ENCODE measurements at regions not wholly inside any gene's neighbourhood (a gene's known extent, or its start where the extent isn't known, plus 50 kb on each side); places are given as distances from the start of the nearest gene placed in this dataset.
A peak's percentile ranks its signal among the peaks of the same experiment; 100 is the strongest.
"Not testable (repeated sequence)": the region's sequence is repeated elsewhere in the genome, so short reads cannot be mapped to it uniquely, and the experiment has no call there.

- no peaks in the 10 kb centered on the region for H3K9me3 Mint-ChIP-seq
- peak; percentile 24 to 46 for ATAC-seq
- no peak overlapping the region for H3K27ac Mint-ChIP-seq
- no peak for DNase-seq (ENCODE audit: low spot score in 2 of 2)
- H3K36me3 Mint-ChIP-seq, result no peaks in the 10 kb centered on the region
Observed at GRCh38 chr6:47180633-47181032, 129.1 kb downstream of the TNFRSF21 start.

- ATAC-seq (no peak), DNase-seq (ENCODE audit: low spot score in 2 of 2) (no peak)
- no peak overlapping the region for H3K27ac Mint-ChIP-seq
- no peaks in the 10 kb centered on the region for H3K36me3 Mint-ChIP-seq
- no peaks in the 10 kb centered on the region for H3K9me3 Mint-ChIP-seq
Observed at GRCh38 chr6:47179286-47179685, 130.4 kb downstream of the TNFRSF21 start.

- DNase-seq (ENCODE audit: low spot score in 2 of 2) (no peak), ATAC-seq (no peak)
- Mint-ChIP-seq H3K36me3 (no peaks in the 10 kb centered on the region), H3K9me3 (no peaks in the 10 kb centered on the region), H3K27ac (no peak overlapping the region)
Observed at GRCh38 chr6:47175656-47176055, 133.5 kb upstream of the ADGRF1 start.

- H3K36me3 Mint-ChIP-seq, result no peaks in the 10 kb centered on the region
- ATAC-seq (no peak), DNase-seq (ENCODE audit: low spot score in 2 of 2) (no peak)
- H3K9me3 Mint-ChIP-seq, result no peaks in the 10 kb centered on the region
- H3K27ac Mint-ChIP-seq, result no peak overlapping the region
Observed at GRCh38 chr6:47174502-47175023, 132.4 kb upstream of the ADGRF1 start.

GRCh38 chr6:47174063-47174462, 131.9 kb upstream of the ADGRF1 start:
- not testable (repeated sequence) for H3K27ac Mint-ChIP-seq, ATAC-seq

GRCh38 chr6:47173145-47173544, 131.0 kb upstream of the ADGRF1 start:
- H3K9me3 Mint-ChIP-seq; H3K36me3 Mint-ChIP-seq; H3K27ac Mint-ChIP-seq; DNase-seq (ENCODE audit: low spot score in 2 of 2); ATAC-seq: not testable (repeated sequence)

More at GRCh38 chr6:47174063-47174462, 131.9 kb upstream of the ADGRF1 start:
- H3K36me3 Mint-ChIP-seq; DNase-seq (ENCODE audit: low spot score in 2 of 2); H3K9me3 Mint-ChIP-seq: not testable (repeated sequence)

GRCh38 chr6:47170617-47170947, 128.4 kb upstream of the ADGRF1 start:
- H3K9me3 Mint-ChIP-seq, result no peaks in the 10 kb centered on the region
- DNase-seq (ENCODE audit: low spot score in 2 of 2), result no peak
- no peaks in the 10 kb centered on the region for H3K36me3 Mint-ChIP-seq
- H3K27ac Mint-ChIP-seq, result no peak overlapping the region
- no peak for ATAC-seq

GRCh38 chr6:47169785-47170616, 127.9 kb upstream of the ADGRF1 start:
- ATAC-seq, result no peak

GRCh38 chr6:47168180-47168579, 126.0 kb upstream of the ADGRF1 start:
- Mint-ChIP-seq H3K27ac (no peak overlapping the region), H3K9me3 (no peaks in the 10 kb centered on the region), H3K36me3 (no peaks in the 10 kb centered on the region)
- DNase-seq (ENCODE audit: low spot score in 2 of 2) (no peak), ATAC-seq (no peak)

More at GRCh38 chr6:47169785-47170616, 127.9 kb upstream of the ADGRF1 start:
- Mint-ChIP-seq H3K36me3 (no peaks in the 10 kb centered on the region), H3K27ac (no peak overlapping the region), H3K9me3 (no peaks in the 10 kb centered on the region)
- DNase-seq (ENCODE audit: low spot score in 2 of 2), result no peak

GRCh38 chr6:47165918-47166317, 123.8 kb upstream of the ADGRF1 start:
- Mint-ChIP-seq H3K27ac (no peak overlapping the region), H3K9me3 (no peaks in the 10 kb centered on the region), H3K36me3 (no peaks in the 10 kb centered on the region)
- DNase-seq (ENCODE audit: low spot score in 2 of 2) (no peak), ATAC-seq (peak in 1 of 2 donors; percentile 59)

- no peak for ATAC-seq
- DNase-seq (ENCODE audit: low spot score in 2 of 2), result no peak
- no peak overlapping the region for H3K27ac Mint-ChIP-seq
Observed at GRCh38 chr6:47164877-47165276, 122.7 kb upstream of the ADGRF1 start.

GRCh38 chr6:47163536-47163935, 121.4 kb upstream of the ADGRF1 start:
- Mint-ChIP-seq H3K36me3 (no peaks in the 10 kb centered on the region), H3K9me3 (no peaks in the 10 kb centered on the region), H3K27ac (peak overlapping the region in 1 of 2 donors; percentile 80)
- ATAC-seq (no peak), DNase-seq (ENCODE audit: low spot score in 2 of 2) (no peak)

More at GRCh38 chr6:47164877-47165276, 122.7 kb upstream of the ADGRF1 start:
- Mint-ChIP-seq H3K36me3 (no peaks in the 10 kb centered on the region), H3K9me3 (no peaks in the 10 kb centered on the region)

GRCh38 chr6:47162793-47163192, 120.7 kb upstream of the ADGRF1 start:
- H3K27ac Mint-ChIP-seq, result no peak overlapping the region
- DNase-seq (ENCODE audit: low spot score in 2 of 2), result no peak
- H3K9me3 Mint-ChIP-seq, result no peaks in the 10 kb centered on the region
- no peaks in the 10 kb centered on the region for H3K36me3 Mint-ChIP-seq
- no peak for ATAC-seq

GRCh38 chr6:47162231-47162630, 120.1 kb upstream of the ADGRF1 start:
- no peaks in the 10 kb centered on the region for H3K36me3 Mint-ChIP-seq
- DNase-seq (ENCODE audit: low spot score in 2 of 2), result no peak
- H3K27ac Mint-ChIP-seq, result no peak overlapping the region
- ATAC-seq, result no peak
- no peaks in the 10 kb centered on the region for H3K9me3 Mint-ChIP-seq

- no peak for ATAC-seq
- Mint-ChIP-seq H3K36me3 (no peaks in the 10 kb centered on the region), H3K9me3 (no peaks in the 10 kb centered on the region), H3K27ac (no peak overlapping the region)
- DNase-seq (ENCODE audit: low spot score in 2 of 2), result no peak
Observed at GRCh38 chr6:47161176-47161687, 119.1 kb upstream of the ADGRF1 start.

- Mint-ChIP-seq H3K36me3 (no peaks in the 10 kb centered on the region), H3K27ac (no peak overlapping the region), H3K9me3 (no peaks in the 10 kb centered on the region)
- DNase-seq (ENCODE audit: low spot score in 2 of 2), result no peak
- ATAC-seq, result no peak
Observed at GRCh38 chr6:47160702-47161101, 118.6 kb upstream of the ADGRF1 start.

GRCh38 chr6:47159763-47160162, 117.6 kb upstream of the ADGRF1 start:
- no peaks in the 10 kb centered on the region for H3K9me3 Mint-ChIP-seq

More at GRCh38 chr6:47159763-47160162, 117.6 kb upstream of the ADGRF1 start:
- DNase-seq (ENCODE audit: low spot score in 2 of 2), result no peak
- no peak for ATAC-seq
- no peak overlapping the region for H3K27ac Mint-ChIP-seq
- no peaks in the 10 kb centered on the region for H3K36me3 Mint-ChIP-seq
